ENCODE measurements at regions not wholly inside any gene's neighbourhood (a gene's known extent, or its start where the extent isn't known, plus 50 kb on each side); places are given as distances from the start of the nearest gene placed in this dataset.

GRCh38 chr15:98203872-98204660, 243.6 kb downstream of the ARRDC4 start:
- DNase-seq: no peak

GRCh38 chr15:98207928-98208327, 247.4 kb downstream of the ARRDC4 start:
- no peak for DNase-seq

- DNase-seq: no peak
Measured at GRCh38 chr15:98213346-98213979, 253.0 kb downstream of the ARRDC4 start.

- DNase-seq: no peak
Measured at GRCh38 chr15:98216166-98216565, 255.7 kb downstream of the ARRDC4 start.

- DNase-seq: no peak
Measured at GRCh38 chr15:98217356-98217755, 256.9 kb downstream of the ARRDC4 start.

- DNase-seq: no peak
Measured at GRCh38 chr15:98221144-98221543, 260.6 kb downstream of the ARRDC4 start.

- DNase-seq: no peak
Measured at GRCh38 chr15:98221577-98221976, 261.1 kb downstream of the ARRDC4 start.

- no peak for DNase-seq
Measured at GRCh38 chr15:98226149-98226548, 265.6 kb downstream of the ARRDC4 start.

- no peak for DNase-seq
Measured at GRCh38 chr15:98226578-98226977, 266.1 kb downstream of the ARRDC4 start.

- DNase-seq: no peak
Measured at GRCh38 chr15:98228846-98229245, 268.3 kb downstream of the ARRDC4 start.

GRCh38 chr15:98230975-98231374, 270.5 kb downstream of the ARRDC4 start:
- DNase-seq: no peak

GRCh38 chr15:98231696-98232440, 271.4 kb downstream of the ARRDC4 start:
- no peak for DNase-seq

- DNase-seq: no peak
Measured at GRCh38 chr15:98232761-98233160, 272.3 kb downstream of the ARRDC4 start.

GRCh38 chr15:98233873-98234272, 273.4 kb downstream of the ARRDC4 start:
- no peak for DNase-seq

- no peak for DNase-seq
Measured at GRCh38 chr15:98240303-98240702, 279.8 kb downstream of the ARRDC4 start.

GRCh38 chr15:98241032-98241554, 280.6 kb downstream of the ARRDC4 start:
- DNase-seq: no peak

- DNase-seq: no peak
Measured at GRCh38 chr15:98257290-98257689, 296.8 kb downstream of the ARRDC4 start.

GRCh38 chr15:98263787-98264186, 303.3 kb downstream of the ARRDC4 start:
- DNase-seq: no peak

GRCh38 chr15:98266295-98266694, 305.8 kb downstream of the ARRDC4 start:
- DNase-seq: no peak

GRCh38 chr15:98268163-98268562, 307.7 kb downstream of the ARRDC4 start:
- DNase-seq: no peak

- no peak for DNase-seq
Measured at GRCh38 chr15:98272625-98273024, 312.1 kb downstream of the ARRDC4 start.

- DNase-seq: no peak
Measured at GRCh38 chr15:98276018-98276417, 315.5 kb downstream of the ARRDC4 start.

GRCh38 chr15:98277602-98278001, 317.1 kb downstream of the ARRDC4 start:
- DNase-seq: no peak

Data from RPMI8226 (cell line).